Mucosa of descending colon (tissue), 3 donors: ENCODE measurements at regions not wholly inside any gene's neighbourhood (a gene's known extent, or its start where the extent isn't known, plus 50 kb on each side); places are given as distances from the start of the nearest gene placed in this dataset.
A peak's percentile ranks its signal among the peaks of the same experiment; 100 is the strongest.

Experiments used
- ATAC-seq: fragments of 200-7000 bp; cut with Tn5 transposase; one replicate; pipeline ENCODE4 v1.9.1; 2020; ENCODE audit warnings: mild to moderate bottlenecking, moderate library complexity
- DNase-seq, 3 donors: peaks; one replicate each; pipeline ENCODE4 v3.0.0-alpha.2; 2020
- H3K36me3 ChIP-seq: fragments of 200-600 bp; one replicate; pipeline ENCODE4 v1.8.0; 2021; ENCODE audit warnings: low read depth, mild to moderate bottlenecking
- H3K4me1 ChIP-seq: fragments of 200-600 bp; one replicate; pipeline ENCODE4 v1.8.0; 2021; ENCODE audit warnings: low read depth, mild to moderate bottlenecking
- H3K4me3 ChIP-seq: fragments of 200-600 bp; one replicate; pipeline ENCODE4 v1.8.0; 2021; ENCODE audit warnings: mild to moderate bottlenecking
- H3K9me3 ChIP-seq: fragments of 200-600 bp; one replicate; pipeline ENCODE4 v1.8.0; 2021; ENCODE audit warnings: mild to moderate bottlenecking
- CTCF ChIP-seq: fragments of 200-600 bp; IDR thresholded peaks from one replicate; pipeline ENCODE4 v1.8.0; 2022; ENCODE audit warnings: antibody characterized with exemption, mild to moderate bottlenecking
- intact Hi-C, 2 donors: fragments of 100-400 bp; cut with DNase I in 1 of 2; cut with micrococcal nuclease in 1 of 2; formaldehyde crosslinking; loops; one replicate each; pipeline versions ENCODE4 v1.11.0 to v1.11.1; 2022; cut with DNase I, micrococcal nuclease
- donor health status: DM: no; HTN: no; CAD: no; lungs with moderate emphysema.
- donor health status: DM: no; HTN: no; CAD: no.
- donor health status: DM: no; HTN: yes; CAD: no.

GRCh38 chr6:140905050-140905449, 1227.7 kb upstream of the GJE1 start:
- no peak for DNase-seq
- Histone ChIP-seq H3K4me3 (no peak overlapping the region), H3K4me1 (no peaks in the 10 kb centered on the region), H3K9me3 (peaks cover 6% of the 10 kb centered on the region), H3K36me3 (no peaks in the 10 kb centered on the region)
- no peak for ATAC-seq
- TF ChIP-seq CTCF = no peak
- intact Hi-C loops = no loop called here

- intact Hi-C loops = no loop called here
- no peak for TF ChIP-seq CTCF
- DNase-seq = peak in 1 of 3 donors; percentile 13
- H3K36me3 ChIP-seq = no peaks in the 10 kb centered on the region
- H3K4me3 ChIP-seq = no peak overlapping the region
- ATAC-seq = no peak
- H3K9me3 ChIP-seq = peaks cover 6% of the 10 kb centered on the region
- no peaks in the 10 kb centered on the region for H3K4me1 ChIP-seq
Observed at GRCh38 chr6:140897804-140898573, 1234.7 kb upstream of the GJE1 start.

GRCh38 chr6:140897349-140897748, 1235.4 kb upstream of the GJE1 start:
- Histone ChIP-seq H3K36me3 (no peaks in the 10 kb centered on the region), H3K9me3 (peaks cover 6% of the 10 kb centered on the region), H3K4me3 (no peak overlapping the region), H3K4me1 (no peaks in the 10 kb centered on the region)
- DNase-seq (no peak), ATAC-seq (no peak)
- intact Hi-C loops = no loop called here
- TF ChIP-seq CTCF = no peak

GRCh38 chr6:140893432-140893831, 1239.3 kb upstream of the GJE1 start:
- no peaks in the 10 kb centered on the region for H3K4me1 ChIP-seq
- no peaks in the 10 kb centered on the region for H3K9me3 ChIP-seq
- no peak overlapping the region for H3K4me3 ChIP-seq
- intact Hi-C loops = no loop called here
- DNase-seq (no peak), ATAC-seq (no peak)
- TF ChIP-seq CTCF = no peak
- H3K36me3 ChIP-seq = no peaks in the 10 kb centered on the region

- Histone ChIP-seq H3K4me1 (no peaks in the 10 kb centered on the region), H3K36me3 (no peaks in the 10 kb centered on the region), H3K9me3 (no peaks in the 10 kb centered on the region), H3K4me3 (no peak overlapping the region)
- DNase-seq (no peak), ATAC-seq (no peak)
- intact Hi-C loops = no loop called here
- no peak for TF ChIP-seq CTCF
Observed at GRCh38 chr6:140879946-140880345, 1252.8 kb upstream of the GJE1 start.
